GM23338 (cell line): ENCODE measurements at regions not wholly inside any gene's neighbourhood (a gene's known extent, or its start where the extent isn't known, plus 50 kb on each side); places are given as distances from the start of the nearest gene placed in this dataset.
"Not testable (repeated sequence)": the region's sequence is repeated elsewhere in the genome, so short reads cannot be mapped to it uniquely, and the experiment has no call there.

Source experiments
- ATAC-seq: fragments of 200-7000 bp; cut with Tn5 transposase; 3 replicates; pipeline ENCODE4 v1.9.1; 2020
- DNase-seq: peaks from one replicate; pipeline ENCODE4 v3.0.0-alpha.2; 2015; ENCODE audit warnings: low spot score
- H2AFZ ChIP-seq: fragments of 200-600 bp; sonication (generic); 2 replicates; pipeline ENCODE4 v1.8.0; 2016; ENCODE audit warnings: antibody characterized with exemption, mild to moderate bottlenecking, moderate library complexity
- H3F3A ChIP-seq: fragments of 200-600 bp; sonication (generic); replicated peaks from 2 replicates; pipeline ENCODE4 v1.8.0; 2017; ENCODE audit warnings: antibody characterized with exemption, mixed run types, low read depth
- H3K27ac ChIP-seq: fragments of 200-600 bp; sonication (generic); 2 replicates; pipeline ENCODE4 v1.6.1; 2016; ENCODE audit warnings: low read depth
- H3K27me3 ChIP-seq: fragments of 200-600 bp; sonication (generic); 2 replicates; pipeline ENCODE4 v1.8.0; 2016; ENCODE audit warnings: mild to moderate bottlenecking, mixed run types, moderate library complexity; ENCODE audit not compliant: insufficient read depth
- H3K36me3 ChIP-seq: fragments of 200-600 bp; sonication (generic); 2 replicates; pipeline ENCODE4 v1.8.0; 2016; ENCODE audit warnings: mild to moderate bottlenecking; ENCODE audit not compliant: insufficient read depth
- H3K4me1 ChIP-seq: fragments of 200-600 bp; sonication (generic); 2 replicates; pipeline ENCODE4 v1.8.0; 2016; ENCODE audit warnings: mild to moderate bottlenecking, moderate library complexity; ENCODE audit not compliant: insufficient read depth
- H3K4me2 ChIP-seq: fragments of 200-600 bp; sonication (generic); 2 replicates; pipeline ENCODE4 v1.7.1; 2017; ENCODE audit warnings: mixed run types
- H3K4me3 ChIP-seq: fragments of 200-600 bp; sonication (generic); 2 replicates; pipeline ENCODE4 v1.6.1; 2016; ENCODE audit warnings: mixed run types
- H3K79me2 ChIP-seq: fragments of 200-600 bp; sonication (generic); replicated peaks from 2 replicates; pipeline ENCODE4 v1.8.0; 2017; ENCODE audit warnings: mild to moderate bottlenecking; ENCODE audit not compliant: insufficient read depth
- H3K9me2 ChIP-seq: fragments of 200-600 bp; sonication (generic); 2 replicates; pipeline ENCODE4 v1.8.0; 2017; ENCODE audit not compliant: insufficient read depth
- H4K20me1 ChIP-seq: fragments of 200-600 bp; sonication (generic); replicated peaks from 2 replicates; pipeline ENCODE4 v1.8.0; 2017; ENCODE audit warnings: mild to moderate bottlenecking; ENCODE audit not compliant: insufficient read depth
- H3K27ac Mint-ChIP-seq: 2 replicates; pipeline ENCODE4 v1.8.0; 2020; ENCODE audit warnings: inconsistent platforms, mild to moderate bottlenecking, moderate library complexity, mixed read lengths
- H3K27me3 Mint-ChIP-seq: 3 replicates; pipeline ENCODE4 v1.8.0; 2022; ENCODE audit warnings: low read depth, mild to moderate bottlenecking, moderate library complexity, mixed read lengths, inconsistent platforms; ENCODE audit not compliant: insufficient read depth, poor library complexity
- H3K36me3 Mint-ChIP-seq: 3 replicates; pipeline ENCODE4 v1.8.0; 2021; ENCODE audit warnings: low read depth, mild to moderate bottlenecking, inconsistent platforms, moderate library complexity, mixed read lengths
- H3K4me1 Mint-ChIP-seq: 3 replicates; pipeline ENCODE4 v1.8.0; 2020; ENCODE audit warnings: mild to moderate bottlenecking, inconsistent platforms, mixed read lengths
- H3K4me3 Mint-ChIP-seq: 3 replicates; pipeline ENCODE4 v1.8.0; 2021; ENCODE audit warnings: moderate library complexity, mild to moderate bottlenecking, inconsistent platforms, mixed read lengths
- H3K9me3 Mint-ChIP-seq: 3 replicates; pipeline ENCODE4 v1.8.0; 2020; ENCODE audit warnings: moderate library complexity, mild to moderate bottlenecking, inconsistent platforms, mixed read lengths
- CREB1 ChIP-seq: fragments of 250-450 bp; sonication (Bioruptor Pico); IDR thresholded peaks from 2 replicates; pipeline ENCODE4 v1.5.0; 2020; ENCODE audit warnings: low read depth, mild to moderate bottlenecking, moderate library complexity
- CTCF ChIP-seq, 2 experiments: fragments of 200-600 bp in 1 of 2; sonication (generic) in 1 of 2; conservative IDR thresholded peaks; 2 replicates each; pipeline versions ENCODE4 v1.5.1 to v1.6.1; 2016 to 2017; ENCODE audit warnings: antibody characterized with exemption in 2 of 2, low read depth in 2 of 2, mild to moderate bottlenecking in 2 of 2, moderate library complexity in 1 of 2
- EZH2 ChIP-seq: fragments of 200-600 bp; sonication (generic); IDR thresholded peaks from one replicate; pipeline ENCODE4 v1.8.0; 2017; ENCODE audit warnings: antibody characterized with exemption, mild to moderate bottlenecking, low read depth; ENCODE audit not compliant: unreplicated experiment
- EZH2phosphoT487 ChIP-seq: fragments of 200-600 bp; sonication (generic); IDR thresholded peaks from one replicate; pipeline ENCODE4 v1.8.1; 2018; ENCODE audit warnings: antibody characterized with exemption; ENCODE audit not compliant: unreplicated experiment
- JUNB ChIP-seq: IDR thresholded peaks from one replicate; pipeline ENCODE4 v1.6.1; 2016; ENCODE audit warnings: antibody characterized with exemption; ENCODE audit not compliant: unreplicated experiment
- NANOG ChIP-seq: IDR thresholded peaks from 2 replicates; pipeline ENCODE4 v1.6.1; 2016; ENCODE audit warnings: antibody characterized with exemption, borderline replicate concordance
- POLR2AphosphoS5 ChIP-seq: IDR thresholded peaks from 2 replicates; pipeline ENCODE4 v1.6.1; 2016; ENCODE audit warnings: antibody characterized with exemption, low read depth
- REST ChIP-seq: IDR thresholded peaks from one replicate; pipeline ENCODE4 v1.6.1; 2018; ENCODE audit warnings: antibody characterized with exemption; ENCODE audit not compliant: unreplicated experiment
- STAT1 ChIP-seq: IDR thresholded peaks from one replicate; pipeline ENCODE4 v1.6.1; 2016; ENCODE audit warnings: antibody characterized with exemption; ENCODE audit not compliant: unreplicated experiment
- ZNF114 ChIP-seq: fragments of 250-450 bp; sonication (Bioruptor Pico); IDR thresholded peaks from 2 replicates; pipeline ENCODE4 v1.5.0; 2020; ENCODE audit warnings: mild to moderate bottlenecking, moderate library complexity
- ZNF331 ChIP-seq: fragments of 250-450 bp; sonication (Bioruptor Pico); IDR thresholded peaks from 2 replicates; pipeline ENCODE4 v1.5.0; 2020; ENCODE audit warnings: low read depth, mild to moderate bottlenecking, moderate library complexity
- TF ChIP-seq, protein P1 (sequence below): fragments of 250-450 bp; sonication (Bioruptor Pico); IDR thresholded peaks from 2 replicates; pipeline ENCODE4 v1.5.0; 2020; ENCODE audit warnings: mild to moderate bottlenecking, moderate library complexity

- not testable (repeated sequence) for H3F3A ChIP-seq, H3K36me3 Mint-ChIP-seq, H3K4me1 ChIP-seq, H4K20me1 ChIP-seq, ATAC-seq, H3K4me2 ChIP-seq, H2AFZ ChIP-seq, H3K27ac Mint-ChIP-seq, H3K27ac ChIP-seq, H3K4me3 Mint-ChIP-seq, H3K36me3 ChIP-seq, DNase-seq, H3K79me2 ChIP-seq, H3K27me3 Mint-ChIP-seq, H3K4me1 Mint-ChIP-seq, H3K4me3 ChIP-seq, H3K9me2 ChIP-seq, H3K27me3 ChIP-seq
- peaks cover 11% of the 10 kb centered on the region for H3K9me3 Mint-ChIP-seq
Measured at GRCh38 chr5:97579977-97580376, 396.9 kb upstream of the RIOK2 start.

DNA sequence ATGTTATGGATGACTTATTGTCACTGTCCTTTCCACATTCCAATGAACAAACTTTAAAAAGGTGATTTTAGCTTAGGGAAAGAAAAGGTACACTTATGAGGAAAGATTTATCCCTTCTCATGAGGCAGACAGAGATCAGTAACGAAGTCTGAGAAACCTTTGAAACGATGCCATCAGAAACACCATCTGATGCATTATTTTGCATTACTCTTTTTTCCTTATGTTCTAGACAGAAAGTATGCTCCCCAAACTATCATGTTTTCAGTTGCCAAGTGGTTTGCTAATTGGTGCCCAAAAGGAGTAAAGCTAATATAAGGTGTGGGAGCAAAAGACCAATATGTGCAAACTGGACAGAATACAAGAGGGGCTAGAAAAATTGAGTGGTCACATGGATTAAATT, 397.7 kb upstream of the RIOK2 start:
- H3K4me3 Mint-ChIP-seq: no peak overlapping the region
- ATAC-seq (no peak), DNase-seq (no peak)
- H3K27ac ChIP-seq: no peak overlapping the region
- H3K4me1 Mint-ChIP-seq: no peaks in the 10 kb centered on the region
- no peak overlapping the region for H3K27ac Mint-ChIP-seq
- H2AFZ ChIP-seq: no peak overlapping the region
- no peaks in the 10 kb centered on the region for H3K4me1 ChIP-seq
- no peak overlapping the region for H3K4me2 ChIP-seq
- H3K36me3 Mint-ChIP-seq: peaks cover 4% of the 10 kb centered on the region; the same call in 1 of the 3 replicates
- H4K20me1 ChIP-seq: no peaks in the 10 kb centered on the region
- H3F3A ChIP-seq: no peaks in the 10 kb centered on the region
- H3K27me3 Mint-ChIP-seq: no peaks in the 10 kb centered on the region
- H3K4me3 ChIP-seq: no peak overlapping the region
- no peaks in the 10 kb centered on the region for H3K36me3 ChIP-seq
- H3K27me3 ChIP-seq: no peaks in the 10 kb centered on the region
- no peaks in the 10 kb centered on the region for H3K79me2 ChIP-seq
- H3K9me3 Mint-ChIP-seq: peaks cover 11% of the 10 kb centered on the region
- no peaks in the 10 kb centered on the region for H3K9me2 ChIP-seq
- TF ChIP-seq, protein P1, sequence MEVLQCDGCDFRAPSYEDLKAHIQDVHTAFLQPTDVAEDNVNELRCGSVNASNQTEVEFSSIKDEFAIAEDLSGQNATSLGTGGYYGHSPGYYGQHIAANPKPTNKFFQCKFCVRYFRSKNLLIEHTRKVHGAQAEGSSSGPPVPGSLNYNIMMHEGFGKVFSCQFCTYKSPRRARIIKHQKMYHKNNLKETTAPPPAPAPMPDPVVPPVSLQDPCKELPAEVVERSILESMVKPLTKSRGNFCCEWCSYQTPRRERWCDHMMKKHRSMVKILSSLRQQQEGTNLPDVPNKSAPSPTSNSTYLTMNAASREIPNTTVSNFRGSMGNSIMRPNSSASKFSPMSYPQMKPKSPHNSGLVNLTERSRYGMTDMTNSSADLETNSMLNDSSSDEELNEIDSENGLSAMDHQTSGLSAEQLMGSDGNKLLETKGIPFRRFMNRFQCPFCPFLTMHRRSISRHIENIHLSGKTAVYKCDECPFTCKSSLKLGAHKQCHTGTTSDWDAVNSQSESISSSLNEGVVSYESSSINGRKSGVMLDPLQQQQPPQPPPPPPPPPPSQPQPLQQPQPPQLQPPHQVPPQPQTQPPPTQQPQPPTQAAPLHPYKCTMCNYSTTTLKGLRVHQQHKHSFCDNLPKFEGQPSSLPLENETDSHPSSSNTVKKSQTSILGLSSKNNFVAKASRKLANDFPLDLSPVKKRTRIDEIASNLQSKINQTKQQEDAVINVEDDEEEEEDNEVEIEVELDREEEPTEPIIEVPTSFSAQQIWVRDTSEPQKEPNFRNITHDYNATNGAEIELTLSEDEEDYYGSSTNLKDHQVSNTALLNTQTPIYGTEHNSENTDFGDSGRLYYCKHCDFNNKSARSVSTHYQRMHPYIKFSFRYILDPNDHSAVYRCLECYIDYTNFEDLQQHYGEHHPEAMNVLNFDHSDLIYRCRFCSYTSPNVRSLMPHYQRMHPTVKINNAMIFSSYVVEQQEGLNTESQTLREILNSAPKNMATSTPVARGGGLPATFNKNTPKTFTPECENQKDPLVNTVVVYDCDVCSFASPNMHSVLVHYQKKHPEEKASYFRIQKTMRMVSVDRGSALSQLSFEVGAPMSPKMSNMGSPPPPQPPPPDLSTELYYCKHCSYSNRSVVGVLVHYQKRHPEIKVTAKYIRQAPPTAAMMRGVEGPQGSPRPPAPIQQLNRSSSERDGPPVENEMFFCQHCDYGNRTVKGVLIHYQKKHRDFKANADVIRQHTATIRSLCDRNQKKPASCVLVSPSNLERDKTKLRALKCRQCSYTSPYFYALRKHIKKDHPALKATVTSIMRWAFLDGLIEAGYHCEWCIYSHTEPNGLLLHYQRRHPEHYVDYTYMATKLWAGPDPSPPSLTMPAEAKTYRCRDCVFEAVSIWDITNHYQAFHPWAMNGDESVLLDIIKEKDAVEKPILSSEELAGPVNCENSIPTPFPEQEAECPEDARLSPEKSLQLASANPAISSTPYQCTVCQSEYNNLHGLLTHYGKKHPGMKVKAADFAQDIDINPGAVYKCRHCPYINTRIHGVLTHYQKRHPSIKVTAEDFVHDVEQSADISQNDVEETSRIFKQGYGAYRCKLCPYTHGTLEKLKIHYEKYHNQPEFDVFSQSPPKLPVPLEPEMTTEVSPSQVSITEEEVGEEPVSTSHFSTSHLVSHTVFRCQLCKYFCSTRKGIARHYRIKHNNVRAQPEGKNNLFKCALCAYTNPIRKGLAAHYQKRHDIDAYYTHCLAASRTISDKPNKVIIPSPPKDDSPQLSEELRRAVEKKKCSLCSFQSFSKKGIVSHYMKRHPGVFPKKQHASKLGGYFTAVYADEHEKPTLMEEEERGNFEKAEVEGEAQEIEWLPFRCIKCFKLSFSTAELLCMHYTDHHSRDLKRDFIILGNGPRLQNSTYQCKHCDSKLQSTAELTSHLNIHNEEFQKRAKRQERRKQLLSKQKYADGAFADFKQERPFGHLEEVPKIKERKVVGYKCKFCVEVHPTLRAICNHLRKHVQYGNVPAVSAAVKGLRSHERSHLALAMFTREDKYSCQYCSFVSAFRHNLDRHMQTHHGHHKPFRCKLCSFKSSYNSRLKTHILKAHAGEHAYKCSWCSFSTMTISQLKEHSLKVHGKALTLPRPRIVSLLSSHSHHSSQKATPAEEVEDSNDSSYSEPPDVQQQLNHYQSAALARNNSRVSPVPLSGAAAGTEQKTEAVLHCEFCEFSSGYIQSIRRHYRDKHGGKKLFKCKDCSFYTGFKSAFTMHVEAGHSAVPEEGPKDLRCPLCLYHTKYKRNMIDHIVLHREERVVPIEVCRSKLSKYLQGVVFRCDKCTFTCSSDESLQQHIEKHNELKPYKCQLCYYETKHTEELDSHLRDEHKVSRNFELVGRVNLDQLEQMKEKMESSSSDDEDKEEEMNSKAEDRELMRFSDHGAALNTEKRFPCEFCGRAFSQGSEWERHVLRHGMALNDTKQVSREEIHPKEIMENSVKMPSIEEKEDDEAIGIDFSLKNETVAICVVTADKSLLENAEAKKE (CRISPR knock-in tag): no peak
- TF ChIP-seq EZH2phosphoT487: no peak
- no peak for TF ChIP-seq EZH2
- no peak for TF ChIP-seq ZNF331 (CRISPR knock-in tag)
- no peak for TF ChIP-seq NANOG
- no peak for TF ChIP-seq JUNB
- TF ChIP-seq CTCF (conservative IDR thresholded peaks at IDR 0.05; ENCODE audit: low read depth in 2 of 2): no peak
- no peak for TF ChIP-seq ZNF114 (CRISPR knock-in tag)
- TF ChIP-seq POLR2AphosphoS5: no peak
- no peak for TF ChIP-seq STAT1
- TF ChIP-seq REST: no peak
- TF ChIP-seq CREB1 (CRISPR knock-in tag): no peak
